ENCODE measurements at regions not wholly inside any gene's neighbourhood (a gene's known extent, or its start where the extent isn't known, plus 50 kb on each side); places are given as distances from the start of the nearest gene placed in this dataset.

DNA sequence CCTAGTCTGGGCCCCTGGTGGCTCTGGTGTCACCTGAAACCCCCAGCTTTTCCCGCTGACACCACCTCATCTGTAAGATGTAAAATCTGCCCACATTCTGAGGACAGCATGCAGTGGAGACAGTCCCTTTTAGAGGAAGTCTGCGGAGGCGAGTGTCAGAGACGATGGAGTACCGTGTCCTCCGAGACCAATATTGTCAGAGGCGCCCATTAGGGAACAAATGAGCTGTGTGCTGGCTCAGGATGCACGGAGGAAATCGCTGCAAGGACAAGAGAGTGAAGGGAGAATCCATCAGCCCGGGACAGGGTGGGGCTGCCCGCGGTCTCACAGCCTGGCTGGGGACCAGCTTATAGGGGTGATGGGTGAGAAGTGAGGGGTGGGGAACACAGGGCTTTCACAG is 214.8 kb downstream of the MATN1 start:
- TF ChIP-seq POLR2AphosphoS5 (IDR thresholded peaks at IDR 0.05), result no peak
- TF ChIP-seq POLR2A (IDR thresholded peaks at IDR 0.05), result no peak
- TF ChIP-seq CTCF (IDR thresholded peaks at IDR 0.05), result no peak
- H3K27ac ChIP-seq, result no peak overlapping the region
- H3K36me3 ChIP-seq, result no peaks in the 10 kb centered on the region
- intact Hi-C loops (cut with DNase I; ENCODE audit: low total_unique reads), result no loop called here
- no peaks in the 10 kb centered on the region for H3K9me3 ChIP-seq
- DNase-seq (ENCODE audit: low spot score in 2 of 2), result peak in 1 of 2 donors; percentile 2
- H3K27me3 ChIP-seq, result no peaks in the 10 kb centered on the region
- no peaks in the 10 kb centered on the region for H3K4me1 ChIP-seq
- H3K4me3 ChIP-seq, result no peak overlapping the region

GRCh38 chr1:30508175-30508448 is 215.3 kb downstream of the MATN1 start:
- DNase-seq (ENCODE audit: low spot score in 2 of 2), result no peak
- Histone ChIP-seq H3K9me3 (no peaks in the 10 kb centered on the region), H3K36me3 (no peaks in the 10 kb centered on the region), H3K4me3 (no peak overlapping the region), H3K27me3 (no peaks in the 10 kb centered on the region), H3K4me1 (no peaks in the 10 kb centered on the region), H3K27ac (no peak overlapping the region)
- TF ChIP-seq POLR2A (IDR thresholded peaks at IDR 0.05) (no peak), CTCF (IDR thresholded peaks at IDR 0.05) (no peak), POLR2AphosphoS5 (IDR thresholded peaks at IDR 0.05) (no peak)
- intact Hi-C loops (cut with DNase I; ENCODE audit: low total_unique reads), result no loop called here

DNA sequence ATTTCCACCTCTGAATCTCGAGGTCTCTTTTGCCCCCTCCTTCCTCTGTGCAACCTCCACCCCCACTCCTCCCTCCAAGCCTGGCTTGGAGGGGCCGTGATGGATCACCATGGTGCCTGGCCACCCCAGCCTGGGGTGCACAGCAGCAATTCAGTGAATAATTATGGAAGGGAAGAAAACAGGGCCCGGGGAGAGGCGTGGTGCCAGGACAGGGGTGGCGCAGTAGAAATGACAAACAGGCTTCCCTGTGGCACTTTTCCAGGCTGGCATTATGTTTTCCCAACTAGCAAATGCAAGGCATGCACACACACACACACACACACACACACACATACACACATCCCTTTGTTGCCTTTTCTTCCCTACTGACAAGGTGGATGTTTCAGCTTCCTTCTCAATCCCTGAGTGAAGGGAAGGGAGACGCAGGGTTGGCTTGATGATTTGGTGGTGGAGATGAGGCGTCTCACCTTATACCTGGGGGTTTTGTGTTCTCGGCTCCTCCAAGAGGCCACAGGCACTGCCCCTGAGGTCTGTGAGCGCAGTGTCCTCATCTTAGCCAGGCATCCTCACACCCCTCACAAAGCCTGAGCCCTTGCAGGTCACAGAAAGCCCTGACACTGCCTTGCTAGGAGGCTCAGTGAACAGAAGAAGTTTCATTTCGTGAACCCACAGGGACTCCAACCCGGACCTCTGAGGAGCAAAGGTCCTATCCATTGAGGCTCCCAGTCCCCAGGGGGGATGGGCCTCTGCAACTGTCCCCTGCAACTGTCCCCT is 215.8 kb downstream of the MATN1 start:
- no peak overlapping the region for H3K27ac ChIP-seq
- peak in 1 of 2 donors; percentile 10 for DNase-seq (ENCODE audit: low spot score in 2 of 2)
- no peaks in the 10 kb centered on the region for H3K4me1 ChIP-seq
- no peaks in the 10 kb centered on the region for H3K9me3 ChIP-seq
- intact Hi-C loops (cut with DNase I; ENCODE audit: low total_unique reads), result no loop called here
- H3K4me3 ChIP-seq, result no peak overlapping the region
- no peaks in the 10 kb centered on the region for H3K36me3 ChIP-seq
- H3K27me3 ChIP-seq, result no peaks in the 10 kb centered on the region
- no peak for TF ChIP-seq POLR2A (IDR thresholded peaks at IDR 0.05)
- no peak for TF ChIP-seq POLR2AphosphoS5 (IDR thresholded peaks at IDR 0.05)

- TF ChIP-seq CTCF (IDR thresholded peaks at IDR 0.05), result no peak
- TF ChIP-seq POLR2A (IDR thresholded peaks at IDR 0.05), result no peak
- Histone ChIP-seq H3K4me3 (no peak overlapping the region), H3K4me1 (no peaks in the 10 kb centered on the region), H3K36me3 (no peaks in the 10 kb centered on the region), H3K27me3 (no peaks in the 10 kb centered on the region), H3K9me3 (no peaks in the 10 kb centered on the region), H3K27ac (no peak overlapping the region)
- intact Hi-C loops (cut with DNase I; ENCODE audit: low total_unique reads), result no loop called here
- DNase-seq (ENCODE audit: low spot score in 2 of 2), result peak in 1 of 2 donors; percentile 4
Measured at GRCh38 chr1:30507016-30507312, 216.4 kb downstream of the MATN1 start.

DNA sequence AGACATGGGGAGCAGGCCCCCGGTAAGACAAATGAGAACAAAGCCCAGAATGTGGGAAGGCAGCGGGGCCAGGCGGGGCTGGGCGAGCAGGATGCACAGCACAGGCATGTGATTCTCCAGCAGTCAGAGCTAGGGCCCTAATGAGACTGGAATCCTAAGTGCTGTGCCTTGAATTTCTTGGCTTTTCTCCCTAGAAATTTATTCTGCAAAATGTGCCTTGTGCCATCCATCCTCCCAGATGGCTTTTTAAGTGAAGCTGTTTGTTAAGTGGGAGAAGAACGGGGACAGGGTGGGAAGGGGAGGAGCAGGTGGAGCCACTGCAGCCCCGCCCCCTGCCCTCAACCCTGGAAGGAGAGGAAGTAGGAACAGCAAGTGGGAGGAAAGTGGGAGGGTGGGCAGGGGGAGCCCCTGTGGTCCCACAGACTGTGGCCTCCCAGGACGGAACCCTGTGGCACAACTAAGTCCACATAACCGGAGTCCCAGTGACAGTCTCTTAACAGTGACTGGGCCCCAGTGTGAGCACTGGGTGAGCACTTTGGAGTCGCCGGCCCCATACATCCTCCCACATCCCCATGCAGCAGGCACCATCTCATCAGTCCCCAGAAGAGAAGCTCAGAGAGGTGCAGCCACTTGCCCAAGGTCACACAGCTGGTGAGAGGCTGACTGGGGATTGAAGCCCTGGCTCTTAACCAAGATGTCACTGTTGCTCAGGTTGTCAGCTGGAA is 216.9 kb downstream of the MATN1 start:
- intact Hi-C loops (cut with DNase I; ENCODE audit: low total_unique reads), result no loop called here
- no peak for TF ChIP-seq POLR2AphosphoS5 (IDR thresholded peaks at IDR 0.05)
- Histone ChIP-seq H3K27me3 (no peaks in the 10 kb centered on the region), H3K4me1 (no peaks in the 10 kb centered on the region), H3K36me3 (no peaks in the 10 kb centered on the region), H3K4me3 (no peak overlapping the region), H3K9me3 (no peaks in the 10 kb centered on the region), H3K27ac (no peak overlapping the region)
- no peak for DNase-seq (ENCODE audit: low spot score in 2 of 2)

DNA sequence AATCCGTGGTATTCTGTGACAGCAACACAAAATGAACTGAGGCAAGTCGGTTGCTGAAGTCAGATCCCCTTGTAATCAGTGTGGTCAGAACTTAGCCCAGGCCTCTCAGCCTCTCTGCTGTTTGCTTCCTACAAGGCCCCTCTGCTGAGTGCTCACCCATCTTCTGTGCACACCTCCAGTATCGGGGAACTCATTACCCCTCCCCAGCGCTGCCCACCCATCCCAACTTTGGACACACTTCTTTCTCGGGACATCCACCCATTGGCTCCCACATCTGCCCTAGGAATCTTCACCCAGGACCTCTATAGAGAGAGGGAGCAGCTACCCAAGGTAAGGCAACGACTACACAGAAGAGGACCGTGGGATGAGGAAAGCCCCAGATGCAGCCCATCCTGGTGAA is 217.5 kb downstream of the MATN1 start:
- TF ChIP-seq POLR2AphosphoS5 (IDR thresholded peaks at IDR 0.05), result no peak
- no peak for TF ChIP-seq CTCF (IDR thresholded peaks at IDR 0.05)
- TF ChIP-seq POLR2A (IDR thresholded peaks at IDR 0.05), result no peak
- Histone ChIP-seq H3K36me3 (no peaks in the 10 kb centered on the region), H3K4me3 (no peak overlapping the region), H3K27ac (no peak overlapping the region), H3K4me1 (no peaks in the 10 kb centered on the region), H3K27me3 (no peaks in the 10 kb centered on the region), H3K9me3 (no peaks in the 10 kb centered on the region)
- DNase-seq (ENCODE audit: low spot score in 2 of 2), result no peak
- intact Hi-C loops (cut with DNase I; ENCODE audit: low total_unique reads), result no loop called here
